ENCODE measurements at regions not wholly inside any gene's neighbourhood (a gene's known extent, or its start where the extent isn't known, plus 50 kb on each side); places are given as distances from the start of the nearest gene placed in this dataset.
A peak's percentile ranks its signal among the peaks of the same experiment; 100 is the strongest.

DNA sequence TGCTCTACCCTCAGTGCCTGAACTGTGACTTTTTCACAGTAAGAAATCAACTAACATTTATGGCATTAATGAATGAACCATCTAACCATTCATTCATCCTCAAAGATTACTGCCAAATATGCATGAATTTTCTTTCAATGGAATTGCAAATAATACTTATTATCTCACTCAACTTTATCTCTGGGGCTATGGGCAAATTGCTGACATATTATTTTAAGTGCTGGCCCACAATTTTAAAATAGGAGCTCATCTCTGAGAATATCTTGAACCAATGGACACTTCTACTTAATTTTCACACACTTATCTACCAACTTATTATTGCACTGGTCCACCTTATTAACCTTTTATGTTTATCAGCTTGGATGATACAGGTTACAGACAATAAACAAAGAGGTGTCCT lies 182.8 kb downstream of the RBM43 start:
- Mint-ChIP-seq H3K27ac (no peak overlapping the region), H3K36me3 (ENCODE audit: low read depth) (no peaks in the 10 kb centered on the region), H3K4me3 (no peak overlapping the region), H3K9me3 (peaks cover 8% of the 10 kb centered on the region), H3K27me3 (peaks cover 8% of the 10 kb centered on the region), H3K4me1 (no peaks in the 10 kb centered on the region)
- DNase-seq = no peak
- ATAC-seq = no peak

DNA sequence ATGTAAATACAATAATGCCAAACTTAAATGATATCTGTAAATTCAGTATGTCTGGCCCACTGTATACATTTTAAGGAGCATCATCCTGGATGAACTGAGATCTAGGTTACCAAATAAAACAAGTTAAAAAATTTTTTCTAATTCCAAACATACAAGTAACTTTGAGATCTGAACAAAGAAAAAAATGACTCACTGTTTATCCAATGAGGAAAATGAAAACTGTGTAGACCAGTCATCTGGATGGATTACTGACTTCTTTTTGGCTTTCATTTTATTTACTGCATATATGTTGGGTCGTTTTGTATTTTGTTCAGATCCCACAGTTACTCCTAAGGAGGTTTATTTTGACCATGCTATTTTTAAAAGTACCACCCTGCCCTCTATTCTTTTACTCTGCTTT lies 189.8 kb downstream of the RBM43 start:
- DNase-seq (no peak), ATAC-seq (no peak)
- H3K27ac Mint-ChIP-seq = no peak overlapping the region
- H3K27me3 Mint-ChIP-seq = peaks cover 7% of the 10 kb centered on the region
- no peaks in the 10 kb centered on the region for H3K36me3 Mint-ChIP-seq (ENCODE audit: low read depth)
- H3K9me3 Mint-ChIP-seq = peaks cover under 1% of the 10 kb centered on the region
- no peaks in the 10 kb centered on the region for H3K4me1 Mint-ChIP-seq
- H3K4me3 Mint-ChIP-seq = no peak overlapping the region

- no peaks in the 10 kb centered on the region for H3K4me1 Mint-ChIP-seq
- no peak for DNase-seq
These were observed 190.3 kb downstream of the RBM43 start for GRCh38 chr2:151071382-151071781.

GRCh38 chr2:151070253-151070652 lies 191.4 kb downstream of the RBM43 start:
- no peak overlapping the region for H3K4me3 Mint-ChIP-seq
- DNase-seq (no peak), ATAC-seq (no peak)
- peaks cover 7% of the 10 kb centered on the region for H3K27me3 Mint-ChIP-seq
- H3K36me3 Mint-ChIP-seq (ENCODE audit: low read depth) = no peaks in the 10 kb centered on the region
- no peak overlapping the region for H3K27ac Mint-ChIP-seq
- no peaks in the 10 kb centered on the region for H3K4me1 Mint-ChIP-seq
- H3K9me3 Mint-ChIP-seq = no peaks in the 10 kb centered on the region

More at GRCh38 chr2:151071382-151071781, 190.3 kb downstream of the RBM43 start:
- Mint-ChIP-seq H3K27me3 (peaks cover 7% of the 10 kb centered on the region), H3K9me3 (no peaks in the 10 kb centered on the region), H3K36me3 (ENCODE audit: low read depth) (no peaks in the 10 kb centered on the region), H3K4me3 (no peak overlapping the region), H3K27ac (no peak overlapping the region)
- no peak for ATAC-seq

DNA sequence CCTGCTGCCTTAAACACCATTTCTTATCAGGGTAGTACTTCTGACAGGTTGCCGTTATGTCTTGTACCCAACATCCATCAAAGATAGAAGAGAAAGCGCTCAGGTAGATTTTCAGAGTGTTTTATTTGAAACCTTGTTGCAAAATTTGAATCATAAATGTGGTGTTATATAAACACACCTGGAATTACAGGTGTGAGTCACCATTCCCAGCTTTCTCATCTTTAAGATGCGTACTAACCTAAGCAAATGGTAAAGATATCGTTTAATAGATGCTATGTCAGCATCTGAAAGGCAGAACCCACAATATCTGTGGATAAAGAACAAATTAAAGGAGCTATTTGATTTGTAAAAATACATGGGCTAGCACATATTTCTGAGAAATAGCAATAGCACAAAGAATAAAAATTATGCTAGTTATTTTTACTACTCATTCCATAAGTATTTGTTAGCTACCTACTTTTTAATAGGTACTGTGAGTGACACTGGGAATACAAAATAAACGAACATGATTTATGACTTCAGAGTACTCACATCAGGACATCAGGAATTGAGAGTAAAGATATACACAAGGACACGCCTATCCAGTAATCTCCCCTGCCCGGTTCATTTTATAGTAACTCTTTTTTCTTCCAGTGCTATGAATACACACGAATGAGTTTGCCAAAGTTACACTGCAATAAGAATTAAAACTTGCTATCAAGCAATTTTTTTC lies 193.8 kb downstream of the RBM43 start:
- DNase-seq (no peak), ATAC-seq (no peak)
- H3K9me3 Mint-ChIP-seq = no peaks in the 10 kb centered on the region
- H3K27ac Mint-ChIP-seq = no peak overlapping the region
- no peak overlapping the region for H3K4me3 Mint-ChIP-seq
- peaks cover 7% of the 10 kb centered on the region for H3K27me3 Mint-ChIP-seq
- no peaks in the 10 kb centered on the region for H3K4me1 Mint-ChIP-seq
- no peaks in the 10 kb centered on the region for H3K36me3 Mint-ChIP-seq (ENCODE audit: low read depth)

DNA sequence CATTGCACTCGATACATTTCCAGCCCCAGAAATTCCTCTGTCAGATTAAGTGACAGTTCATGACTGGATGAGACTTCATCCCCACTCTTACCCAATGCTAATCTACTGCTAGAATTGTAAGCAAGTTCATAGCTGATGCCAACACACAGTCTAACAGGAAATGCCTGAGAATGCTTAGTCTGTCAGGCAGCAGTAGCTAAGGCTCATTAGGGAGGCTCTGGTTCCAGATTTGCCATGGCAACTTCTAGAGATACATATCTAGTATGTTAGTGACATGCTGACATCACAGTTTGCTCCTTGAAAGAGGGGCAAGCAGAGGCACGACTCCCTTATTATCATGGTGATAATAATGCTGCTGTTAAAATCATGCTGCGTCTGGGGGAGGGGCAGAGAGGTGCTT lies 198.4 kb downstream of the RBM43 start:
- Mint-ChIP-seq H3K4me3 (no peak overlapping the region), H3K27me3 (peaks cover 7% of the 10 kb centered on the region), H3K27ac (no peak overlapping the region), H3K4me1 (no peaks in the 10 kb centered on the region), H3K9me3 (no peaks in the 10 kb centered on the region), H3K36me3 (ENCODE audit: low read depth) (no peaks in the 10 kb centered on the region)
- no peak for DNase-seq
- no peak for ATAC-seq

DNA sequence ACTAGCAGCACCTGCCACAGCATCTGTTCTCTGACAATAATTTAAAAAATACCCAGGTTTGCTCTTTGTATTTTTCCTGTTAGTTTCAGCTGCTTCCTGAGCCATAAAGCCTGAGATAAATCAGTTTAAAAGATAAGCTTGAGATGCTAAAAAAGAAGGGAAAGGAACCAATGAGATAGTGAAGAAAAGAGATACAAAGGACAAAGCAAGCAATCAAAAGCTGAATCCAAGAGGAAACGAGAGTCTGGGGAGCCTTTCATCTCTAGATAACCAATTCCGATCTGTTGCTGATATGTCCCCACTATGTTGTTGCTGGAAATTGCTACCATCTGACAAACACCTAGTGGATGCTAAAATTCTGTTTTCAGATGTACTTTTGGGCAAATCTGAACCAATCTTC lies 201.4 kb downstream of the RBM43 start:
- no peaks in the 10 kb centered on the region for H3K9me3 Mint-ChIP-seq
- H3K36me3 Mint-ChIP-seq (ENCODE audit: low read depth) = no peaks in the 10 kb centered on the region
- H3K27ac Mint-ChIP-seq = no peak overlapping the region
- H3K4me3 Mint-ChIP-seq = no peak overlapping the region
- DNase-seq (no peak), ATAC-seq (no peak)
- H3K27me3 Mint-ChIP-seq = peaks cover 7% of the 10 kb centered on the region
- H3K4me1 Mint-ChIP-seq = no peaks in the 10 kb centered on the region

DNA sequence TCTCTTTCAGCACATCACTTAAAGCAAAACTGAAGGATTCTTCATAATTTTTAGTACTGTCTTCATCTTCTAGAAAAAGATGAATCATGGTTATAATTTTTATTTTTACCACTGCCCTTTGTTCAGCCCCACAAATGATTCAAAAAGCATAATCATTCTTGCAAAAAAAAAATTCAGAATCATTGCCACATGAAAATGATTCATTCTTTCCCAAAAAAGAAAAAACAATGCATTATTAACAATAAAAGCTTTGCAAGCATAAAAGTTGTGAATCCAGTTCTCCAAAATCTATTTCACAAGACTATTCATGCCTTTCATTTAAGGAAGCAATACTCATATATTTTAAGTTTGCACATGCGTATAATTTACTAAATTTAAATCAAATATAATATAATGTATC lies 204.8 kb downstream of the RBM43 start:
- Mint-ChIP-seq H3K4me3 (no peak overlapping the region), H3K36me3 (ENCODE audit: low read depth) (no peaks in the 10 kb centered on the region), H3K27me3 (peaks cover 7% of the 10 kb centered on the region), H3K9me3 (no peaks in the 10 kb centered on the region), H3K27ac (no peak overlapping the region), H3K4me1 (no peaks in the 10 kb centered on the region)
- ATAC-seq (no peak), DNase-seq (no peak)

GRCh38 chr2:151053661-151053990 lies 208.0 kb downstream of the RBM43 start:
- ATAC-seq (no peak), DNase-seq (no peak)
- Mint-ChIP-seq H3K36me3 (ENCODE audit: low read depth) (no peaks in the 10 kb centered on the region), H3K4me1 (no peaks in the 10 kb centered on the region), H3K4me3 (no peak overlapping the region), H3K9me3 (no peaks in the 10 kb centered on the region), H3K27ac (no peak overlapping the region), H3K27me3 (peaks cover 2% of the 10 kb centered on the region)

DNA sequence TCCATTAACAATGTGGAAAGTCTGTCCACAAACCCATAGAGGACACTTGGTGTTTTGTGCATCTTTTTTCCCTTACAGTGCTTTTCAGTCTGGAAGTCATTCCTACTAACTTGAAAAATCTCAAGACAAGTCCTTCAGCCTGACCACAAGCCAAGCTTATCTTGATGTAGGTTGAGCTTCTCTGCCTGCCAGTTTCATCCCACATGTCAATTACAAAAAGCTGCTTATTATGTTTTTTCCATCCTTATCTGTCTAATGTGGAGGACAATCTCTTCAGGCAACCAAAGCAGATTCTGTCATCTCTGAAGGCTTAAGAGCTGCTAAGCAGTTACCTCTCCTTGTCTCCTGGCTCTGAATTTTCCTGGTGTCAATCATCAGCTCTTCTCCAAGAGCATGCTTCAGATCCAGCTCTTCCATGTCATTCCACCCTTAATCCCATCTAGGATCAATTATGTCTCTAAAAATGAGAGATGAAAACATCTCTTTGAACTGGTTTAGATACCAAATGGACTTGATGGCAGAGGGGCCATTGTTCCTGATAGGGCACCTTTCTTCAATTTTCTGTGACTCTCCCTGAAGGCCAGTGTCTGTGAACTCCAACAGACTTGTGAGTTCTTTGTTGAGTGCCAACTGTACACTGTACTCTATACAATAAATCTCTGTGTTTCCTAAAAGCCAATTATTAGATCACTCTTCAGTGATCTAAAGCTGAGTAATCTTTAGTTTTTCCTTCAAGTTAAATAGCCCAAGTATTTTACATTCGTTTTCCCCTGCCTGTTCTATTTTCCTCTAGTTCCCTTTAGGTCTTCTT lies 208.6 kb downstream of the RBM43 start:
- Mint-ChIP-seq H3K4me1 (no peaks in the 10 kb centered on the region), H3K27me3 (no peaks in the 10 kb centered on the region), H3K9me3 (no peaks in the 10 kb centered on the region), H3K4me3 (no peak overlapping the region), H3K27ac (no peak overlapping the region), H3K36me3 (ENCODE audit: low read depth) (no peaks in the 10 kb centered on the region)
- ATAC-seq (no peak), DNase-seq (no peak)

DNA sequence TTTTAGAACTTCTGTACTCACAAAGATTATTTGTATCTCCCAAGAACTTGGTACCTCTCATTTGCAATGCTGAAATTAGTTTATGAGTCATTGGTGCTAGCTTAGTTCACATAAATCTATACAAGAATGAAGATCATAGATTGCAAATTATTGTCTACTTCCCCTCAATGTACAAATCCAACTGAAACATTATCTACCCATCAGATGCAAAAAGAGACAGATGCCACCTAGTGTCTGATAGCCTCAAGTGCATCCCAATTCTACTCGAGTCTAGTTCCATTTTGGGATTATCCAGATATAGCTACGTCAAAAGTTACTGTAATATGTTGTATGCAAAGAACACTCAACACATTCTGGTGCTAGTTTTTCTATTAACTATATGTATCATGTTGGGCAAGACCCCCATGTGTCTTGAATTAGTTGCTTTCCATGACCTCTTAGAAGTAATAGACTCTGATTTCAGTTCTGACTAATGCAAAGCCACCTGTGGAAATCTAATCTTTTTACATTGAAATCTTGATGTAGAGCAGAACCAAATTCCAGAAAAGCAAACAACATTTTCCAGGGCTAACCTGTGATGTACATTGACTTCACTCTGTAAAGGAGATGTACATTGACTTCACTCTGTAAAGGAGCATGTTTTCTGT lies 210.0 kb downstream of the RBM43 start:
- Mint-ChIP-seq H3K27me3 (peaks cover 6% of the 10 kb centered on the region), H3K9me3 (no peaks in the 10 kb centered on the region), H3K27ac (no peak overlapping the region), H3K4me3 (no peak overlapping the region), H3K36me3 (ENCODE audit: low read depth) (no peaks in the 10 kb centered on the region), H3K4me1 (no peaks in the 10 kb centered on the region)
- ATAC-seq (peak; percentile 43), DNase-seq (peak; percentile 18)

DNA sequence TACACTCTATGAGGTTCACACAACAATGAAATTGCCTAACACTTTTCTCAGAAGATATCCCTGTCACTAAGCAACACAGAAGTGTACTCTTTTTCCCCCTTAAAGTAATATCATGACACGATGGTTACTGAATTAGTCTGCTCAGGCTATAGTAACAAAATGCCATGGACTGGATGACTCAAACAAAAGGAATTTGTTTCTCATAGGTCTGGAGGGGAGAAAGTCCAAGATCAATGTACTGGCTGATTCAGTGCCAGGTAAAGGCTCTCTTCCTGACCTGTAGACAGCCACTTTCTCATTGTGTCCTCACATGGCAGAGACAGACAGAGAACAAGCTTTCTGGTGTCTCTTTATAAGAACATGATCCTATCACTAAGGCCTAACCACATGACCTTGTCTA lies 211.9 kb downstream of the RBM43 start:
- Mint-ChIP-seq H3K27me3 (peaks cover 6% of the 10 kb centered on the region), H3K27ac (no peak overlapping the region), H3K36me3 (ENCODE audit: low read depth) (no peaks in the 10 kb centered on the region), H3K9me3 (no peaks in the 10 kb centered on the region), H3K4me3 (no peak overlapping the region), H3K4me1 (no peaks in the 10 kb centered on the region)
- no peak for DNase-seq
- ATAC-seq = no peak

DNA sequence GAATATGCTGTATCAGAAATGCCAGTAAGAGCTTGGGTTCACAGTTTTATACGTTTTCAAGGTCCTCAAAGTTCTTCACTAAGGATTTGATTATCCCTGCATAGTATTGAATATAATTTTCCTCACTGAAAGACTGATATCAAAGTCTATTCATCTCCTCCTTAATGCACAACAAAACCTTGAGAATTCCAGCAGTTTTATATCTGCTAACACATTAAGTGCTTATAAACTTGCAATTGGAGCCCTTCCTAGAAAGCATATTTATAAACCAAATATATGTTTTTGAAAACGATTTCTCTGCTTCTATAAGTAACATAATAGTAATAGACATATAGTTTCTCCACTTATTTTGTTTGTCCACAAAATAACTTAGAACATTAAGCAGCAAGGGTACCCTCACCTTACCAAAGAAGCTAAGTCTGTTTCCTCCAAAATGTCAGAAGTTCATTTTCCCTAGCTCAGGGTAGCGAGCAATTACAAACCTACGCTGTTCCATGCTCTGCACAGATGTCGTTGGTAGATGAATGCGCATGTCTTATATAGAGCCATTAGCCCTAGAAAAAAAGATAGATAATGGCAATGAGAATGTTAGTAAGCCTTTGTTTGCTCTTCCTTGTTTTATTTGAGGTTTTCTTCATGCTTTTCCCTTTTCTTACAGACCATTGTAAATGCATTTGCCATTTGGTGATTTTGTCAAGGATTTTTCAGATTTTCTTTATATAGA lies 213.2 kb downstream of the RBM43 start:
- Mint-ChIP-seq H3K4me1 (no peaks in the 10 kb centered on the region), H3K9me3 (no peaks in the 10 kb centered on the region), H3K4me3 (no peak overlapping the region), H3K36me3 (ENCODE audit: low read depth) (no peaks in the 10 kb centered on the region), H3K27me3 (peaks cover 6% of the 10 kb centered on the region), H3K27ac (no peak overlapping the region)
- DNase-seq = no peak
- ATAC-seq = no peak

- Mint-ChIP-seq H3K4me1 (no peaks in the 10 kb centered on the region), H3K36me3 (ENCODE audit: low read depth) (no peaks in the 10 kb centered on the region), H3K27me3 (peaks cover 9% of the 10 kb centered on the region), H3K9me3 (no peaks in the 10 kb centered on the region), H3K4me3 (no peak overlapping the region), H3K27ac (no peak overlapping the region)
- ATAC-seq (no peak), DNase-seq (no peak)
These were observed 218.2 kb downstream of the RBM43 start for GRCh38 chr2:151043484-151043883.

All from activated naive CD8-positive, alpha-beta T cell treated with anti-CD3 and anti-CD28 coated beads, Interleukin-2, amount 50 U/mL, for 24 hours (primary cell).